Neural crest cell (in vitro differentiated cells): ENCODE measurements at regions not wholly inside any gene's neighbourhood (a gene's known extent, or its start where the extent isn't known, plus 50 kb on each side); places are given as distances from the start of the nearest gene placed in this dataset.

ENCODE experiments used
- DNase-seq: peaks from one replicate; pipeline ENCODE4 v3.0.0; 2021; ENCODE audit warnings: low read depth, mixed read lengths, low spot score
- H3K27ac Mint-ChIP-seq: one replicate; pipeline ENCODE4 v1.8.0; 2021; ENCODE audit warnings: mild to moderate bottlenecking, mixed read lengths; ENCODE audit not compliant: unreplicated experiment
- H3K27me3 Mint-ChIP-seq: 2 replicates; pipeline ENCODE4 v1.8.0; 2021; ENCODE audit warnings: low read depth, mild to moderate bottlenecking, mixed read lengths
- H3K36me3 Mint-ChIP-seq: 2 replicates; pipeline ENCODE4 v1.8.0; 2021; ENCODE audit warnings: low read depth, mild to moderate bottlenecking, mixed read lengths
- H3K4me1 Mint-ChIP-seq: 2 replicates; pipeline ENCODE4 v1.8.0; 2021; ENCODE audit warnings: mixed read lengths
- H3K4me3 Mint-ChIP-seq: one replicate; pipeline ENCODE4 v1.8.0; 2021; ENCODE audit warnings: mild to moderate bottlenecking, mixed read lengths
- H3K9me3 Mint-ChIP-seq: 2 replicates; pipeline ENCODE4 v1.8.0; 2021; ENCODE audit warnings: mixed read lengths
- CTCF ChIP-seq: fragments of 200-600 bp; sonication (generic); conservative IDR thresholded peaks from 2 replicates; pipeline ENCODE4 v1.5.0; 2021; ENCODE audit warnings: antibody characterized with exemption, mild to moderate bottlenecking

- Mint-ChIP-seq H3K4me1 (no peaks in the 10 kb centered on the region), H3K27ac (no peak overlapping the region), H3K36me3 (no peaks in the 10 kb centered on the region), H3K27me3 (peaks cover 27% of the 10 kb centered on the region), H3K4me3 (no peak overlapping the region), H3K9me3 (peaks cover 2% of the 10 kb centered on the region)
- no peak for DNase-seq
- TF ChIP-seq CTCF = no peak
These were observed 51.6 kb upstream of the DYNLRB2 start for GRCh38 chr16:80489173-80489572.

GRCh38 chr16:80488167-80488566 lies 52.6 kb upstream of the DYNLRB2 start:
- Mint-ChIP-seq H3K4me1 (no peaks in the 10 kb centered on the region), H3K27ac (no peak overlapping the region), H3K27me3 (peaks cover 34% of the 10 kb centered on the region), H3K4me3 (no peak overlapping the region), H3K9me3 (peaks cover 2% of the 10 kb centered on the region), H3K36me3 (no peaks in the 10 kb centered on the region)
- no peak for DNase-seq
- TF ChIP-seq CTCF = no peak

- TF ChIP-seq CTCF = no peak
- Mint-ChIP-seq H3K27me3 (peaks cover 19% of the 10 kb centered on the region), H3K36me3 (no peaks in the 10 kb centered on the region), H3K27ac (no peak overlapping the region), H3K4me1 (no peaks in the 10 kb centered on the region), H3K4me3 (no peak overlapping the region), H3K9me3 (no peaks in the 10 kb centered on the region)
- DNase-seq = no peak
These were observed 60.1 kb upstream of the DYNLRB2 start for GRCh38 chr16:80480664-80481063.

- no peak overlapping the region for H3K27ac Mint-ChIP-seq
- H3K4me3 Mint-ChIP-seq = no peak overlapping the region
- H3K4me1 Mint-ChIP-seq = no peaks in the 10 kb centered on the region
These were observed 63.0 kb upstream of the DYNLRB2 start for GRCh38 chr16:80477838-80478237.

GRCh38 chr16:80468029-80468428 lies 72.8 kb upstream of the DYNLRB2 start:
- Mint-ChIP-seq H3K4me1 (peaks cover 9% of the 10 kb centered on the region), H3K27me3 (peaks cover 6% of the 10 kb centered on the region), H3K4me3 (no peak overlapping the region), H3K9me3 (no peaks in the 10 kb centered on the region), H3K27ac (no peak overlapping the region), H3K36me3 (no peaks in the 10 kb centered on the region)
- DNase-seq = no peak
- no peak for TF ChIP-seq CTCF

More at GRCh38 chr16:80477838-80478237, 63.0 kb upstream of the DYNLRB2 start:
- DNase-seq = no peak
- no peaks in the 10 kb centered on the region for H3K36me3 Mint-ChIP-seq
- H3K27me3 Mint-ChIP-seq = peaks cover 7% of the 10 kb centered on the region
- H3K9me3 Mint-ChIP-seq = no peaks in the 10 kb centered on the region
- no peak for TF ChIP-seq CTCF
